HUES64 (cell line): ENCODE measurements at regions not wholly inside any gene's neighbourhood (a gene's known extent, or its start where the extent isn't known, plus 50 kb on each side); places are given as distances from the start of the nearest gene placed in this dataset.

ENCODE experiments used
- H3K27ac ChIP-seq: 2 replicates; pipeline ENCODE4 v1.7.0; 2013; ENCODE audit warnings: low read depth, low read length, inconsistent platforms
- H3K27me3 ChIP-seq: 2 replicates; pipeline ENCODE4 v1.6.1; 2013; ENCODE audit warnings: mild to moderate bottlenecking, low read length; ENCODE audit not compliant: insufficient read depth
- H3K36me3 ChIP-seq: 2 replicates; pipeline ENCODE4 v1.6.1; 2013; ENCODE audit warnings: mild to moderate bottlenecking, low read length; ENCODE audit not compliant: insufficient read depth
- H3K4me1 ChIP-seq: 2 replicates; pipeline ENCODE4 v1.6.1; 2013; ENCODE audit warnings: mild to moderate bottlenecking, low read length, moderate library complexity; ENCODE audit not compliant: insufficient read depth
- H3K4me3 ChIP-seq: 2 replicates; pipeline ENCODE4 v1.5.1; 2013; ENCODE audit warnings: mild to moderate bottlenecking, low read length, moderate library complexity
- H3K9ac ChIP-seq: 2 replicates; pipeline ENCODE4 v1.6.1; 2013; ENCODE audit warnings: mild to moderate bottlenecking, low read depth, low read length
- H3K9me3 ChIP-seq: 2 replicates; pipeline ENCODE4 v1.6.1; 2013; ENCODE audit warnings: low read depth, low read length; ENCODE audit not compliant: insufficient read depth
- WGBS: fragments of 150-250, 120-280 bp; methylation state at CpG from one replicate; pipeline ENCODE4 v1.1.7; 2013; ENCODE audit warnings: missing lambda C conversion rate; 5-methylcytosine and 5-hydroxymethylcytosine counted together

DNA sequence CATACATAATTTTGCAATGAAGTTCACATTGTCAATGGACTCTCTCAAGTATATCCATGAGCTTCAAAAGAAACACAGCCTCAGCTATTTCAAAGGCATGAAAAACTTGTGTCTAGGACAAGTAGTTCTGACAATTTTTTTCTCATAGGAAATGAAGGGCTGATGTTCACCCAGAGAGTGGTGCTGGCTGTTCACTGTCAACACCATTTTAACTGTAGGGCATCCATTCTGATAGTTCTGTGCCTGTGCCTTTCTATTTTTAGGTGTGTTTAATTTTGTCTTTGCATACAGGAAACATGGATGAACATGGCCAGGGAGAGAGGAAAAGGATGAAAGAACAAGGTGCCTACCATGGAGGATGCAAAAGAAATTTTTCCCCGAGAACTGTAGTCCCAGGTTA lies 135.3 kb upstream of the MAP9 start:
- Histone ChIP-seq H3K36me3 (no peaks in the 10 kb centered on the region), H3K27ac (no peak overlapping the region), H3K4me3 (no peak overlapping the region), H3K9ac (no peak overlapping the region), H3K9me3 (no peaks in the 10 kb centered on the region), H3K27me3 (no peaks in the 10 kb centered on the region; the same call in 1 of the 2 replicates), H3K4me1 (no peaks in the 10 kb centered on the region)
- WGBS, result 85% methylated on average over 1 of the region's 1 CpG

DNA sequence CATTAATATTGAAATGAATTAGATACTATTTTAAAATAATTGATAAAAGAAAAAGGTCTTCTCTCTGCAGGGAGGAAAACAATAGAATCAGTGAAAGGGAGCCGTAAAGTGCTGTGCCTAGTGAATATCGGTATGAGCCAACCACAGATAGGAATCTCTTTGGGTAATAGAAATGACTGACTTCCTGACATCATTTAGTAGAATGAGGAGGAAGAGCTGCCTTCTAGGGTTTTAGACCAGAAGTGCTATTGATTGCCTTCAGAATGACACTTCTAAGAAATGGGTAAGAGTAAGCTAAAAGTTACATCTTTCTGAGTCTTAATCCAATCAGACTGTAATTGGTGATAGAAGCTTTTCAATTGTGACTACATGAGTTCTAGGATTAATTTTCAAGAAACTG lies 134.0 kb upstream of the MAP9 start:
- Histone ChIP-seq H3K4me1 (peaks cover 6% of the 10 kb centered on the region), H3K36me3 (no peaks in the 10 kb centered on the region), H3K9ac (no peak overlapping the region), H3K9me3 (no peaks in the 10 kb centered on the region), H3K27ac (no peak overlapping the region), H3K27me3 (no peaks in the 10 kb centered on the region; the same call in 1 of the 2 replicates), H3K4me3 (no peak overlapping the region)
- WGBS, result 44% methylated on average over 2 of the region's 2 CpGs

DNA sequence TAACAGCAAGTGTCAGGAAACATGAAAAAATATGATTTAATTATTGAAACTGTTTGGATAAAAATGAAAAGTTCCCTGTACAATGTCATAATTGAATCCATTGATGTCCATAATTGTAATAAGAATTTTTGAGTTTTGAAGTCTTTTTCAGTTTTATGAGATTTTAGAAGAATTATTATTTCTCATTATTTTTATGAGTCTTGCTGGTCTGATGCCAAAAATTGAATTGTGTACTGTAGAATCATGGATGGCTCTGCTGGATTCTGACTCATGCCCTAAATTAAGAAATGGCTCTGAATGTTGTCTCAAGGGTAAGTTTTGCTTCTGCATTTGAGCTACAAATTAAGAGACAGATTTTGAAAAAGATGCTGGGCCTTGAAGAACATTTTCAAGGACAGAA lies 132.8 kb upstream of the MAP9 start:
- Histone ChIP-seq H3K9me3 (no peaks in the 10 kb centered on the region), H3K4me1 (peaks cover 11% of the 10 kb centered on the region), H3K9ac (no peak overlapping the region), H3K27ac (no peak overlapping the region), H3K4me3 (no peak overlapping the region), H3K27me3 (no peaks in the 10 kb centered on the region; the same call in 1 of the 2 replicates), H3K36me3 (no peaks in the 10 kb centered on the region)

DNA sequence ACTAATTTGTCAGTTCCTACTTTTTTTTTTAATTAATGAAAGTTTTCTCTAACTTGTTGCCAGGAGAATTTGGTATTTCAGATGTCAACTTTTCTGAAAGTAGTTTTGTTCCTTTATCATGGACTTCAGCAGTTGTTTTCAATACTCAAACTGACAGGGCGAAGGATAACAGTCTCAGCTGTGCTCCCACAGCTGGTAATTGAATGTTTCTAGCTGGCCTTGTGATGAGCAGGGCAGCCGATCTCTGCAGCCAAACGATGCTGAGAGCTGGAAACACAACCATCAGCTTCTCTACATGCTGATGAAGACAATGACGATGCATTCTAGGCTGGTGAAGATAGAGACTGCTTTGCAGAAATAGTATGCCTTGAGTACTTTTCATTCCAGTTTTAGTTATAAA lies 130.0 kb upstream of the MAP9 start:
- Histone ChIP-seq H3K9me3 (no peaks in the 10 kb centered on the region), H3K36me3 (no peaks in the 10 kb centered on the region), H3K4me3 (no peak overlapping the region), H3K27me3 (no peaks in the 10 kb centered on the region; the same call in 1 of the 2 replicates), H3K4me1 (peaks cover 11% of the 10 kb centered on the region), H3K9ac (no peak overlapping the region), H3K27ac (no peak overlapping the region)
- WGBS, result 87% methylated on average over 4 of the region's 4 CpGs

DNA sequence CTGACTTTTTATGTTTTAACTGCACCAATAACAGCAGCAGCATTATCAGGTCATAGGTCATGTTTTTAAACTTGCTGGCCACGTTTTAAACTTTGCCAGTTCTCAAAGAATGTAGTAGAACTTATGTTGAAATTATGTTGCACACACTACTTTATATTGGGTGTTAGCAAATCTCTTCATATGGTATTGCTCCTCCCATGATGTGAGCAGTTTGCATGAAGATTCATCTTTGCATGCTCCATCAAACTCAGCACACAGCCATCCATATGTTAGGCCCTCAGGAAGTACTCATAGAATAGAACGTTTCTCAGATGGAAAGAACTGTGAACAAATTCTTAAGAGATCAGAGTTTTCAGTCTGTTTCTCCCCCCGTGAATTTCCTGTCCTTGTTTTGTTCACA lies 128.6 kb upstream of the MAP9 start:
- Histone ChIP-seq H3K36me3 (no peaks in the 10 kb centered on the region), H3K4me1 (peaks cover 11% of the 10 kb centered on the region), H3K27me3 (no peaks in the 10 kb centered on the region; the same call in 1 of the 2 replicates), H3K27ac (no peak overlapping the region), H3K9ac (no peak overlapping the region), H3K4me3 (no peak overlapping the region), H3K9me3 (no peaks in the 10 kb centered on the region)
- 91% methylated on average over 3 of the region's 3 CpGs for WGBS

DNA sequence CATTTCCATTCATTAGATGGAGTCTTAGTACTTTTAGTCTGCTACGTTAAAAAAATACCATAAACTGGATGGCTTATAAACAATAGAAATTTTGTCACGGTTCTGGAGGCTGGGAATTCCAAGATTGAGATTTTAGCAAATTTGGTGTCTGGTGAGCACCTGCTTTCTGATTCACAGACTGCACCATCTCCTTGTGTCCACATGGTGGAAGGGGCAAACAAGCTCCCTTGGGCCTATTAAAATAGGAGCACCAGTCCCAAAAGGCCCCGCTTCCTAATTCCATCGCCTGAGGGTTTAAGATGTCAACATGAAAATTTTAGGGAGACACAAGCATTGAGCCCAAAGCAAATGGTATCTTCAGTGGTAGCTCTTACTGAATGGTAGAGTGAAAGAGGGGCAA lies 120.5 kb upstream of the MAP9 start:
- WGBS, result 97% methylated on average over 4 of the region's 4 CpGs
- Histone ChIP-seq H3K27ac (no peak overlapping the region), H3K9ac (no peak overlapping the region), H3K27me3 (no peaks in the 10 kb centered on the region), H3K36me3 (no peaks in the 10 kb centered on the region), H3K9me3 (no peaks in the 10 kb centered on the region), H3K4me3 (no peak overlapping the region), H3K4me1 (no peaks in the 10 kb centered on the region)

DNA sequence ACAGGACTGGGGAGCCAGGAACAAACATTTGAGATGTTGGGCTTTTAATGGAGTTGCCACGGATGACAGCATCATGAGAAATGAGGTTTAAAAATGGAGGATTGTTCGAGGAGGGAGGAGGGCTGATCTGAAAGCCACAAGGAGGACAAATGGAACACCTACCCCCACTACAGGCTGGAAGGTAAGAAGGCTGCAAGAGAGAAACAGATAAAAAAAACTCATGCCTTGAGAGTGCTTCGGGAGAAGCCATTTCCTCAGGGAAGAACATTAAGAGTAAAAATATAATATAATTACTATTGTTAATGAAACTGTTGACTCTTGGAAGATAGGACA lies 119.5 kb upstream of the MAP9 start:
- Histone ChIP-seq H3K9me3 (no peaks in the 10 kb centered on the region), H3K9ac (no peak overlapping the region), H3K4me3 (no peak overlapping the region), H3K4me1 (no peaks in the 10 kb centered on the region), H3K27me3 (no peaks in the 10 kb centered on the region), H3K36me3 (no peaks in the 10 kb centered on the region), H3K27ac (no peak overlapping the region)
- 68% methylated on average over 2 of the region's 3 CpGs for WGBS

DNA sequence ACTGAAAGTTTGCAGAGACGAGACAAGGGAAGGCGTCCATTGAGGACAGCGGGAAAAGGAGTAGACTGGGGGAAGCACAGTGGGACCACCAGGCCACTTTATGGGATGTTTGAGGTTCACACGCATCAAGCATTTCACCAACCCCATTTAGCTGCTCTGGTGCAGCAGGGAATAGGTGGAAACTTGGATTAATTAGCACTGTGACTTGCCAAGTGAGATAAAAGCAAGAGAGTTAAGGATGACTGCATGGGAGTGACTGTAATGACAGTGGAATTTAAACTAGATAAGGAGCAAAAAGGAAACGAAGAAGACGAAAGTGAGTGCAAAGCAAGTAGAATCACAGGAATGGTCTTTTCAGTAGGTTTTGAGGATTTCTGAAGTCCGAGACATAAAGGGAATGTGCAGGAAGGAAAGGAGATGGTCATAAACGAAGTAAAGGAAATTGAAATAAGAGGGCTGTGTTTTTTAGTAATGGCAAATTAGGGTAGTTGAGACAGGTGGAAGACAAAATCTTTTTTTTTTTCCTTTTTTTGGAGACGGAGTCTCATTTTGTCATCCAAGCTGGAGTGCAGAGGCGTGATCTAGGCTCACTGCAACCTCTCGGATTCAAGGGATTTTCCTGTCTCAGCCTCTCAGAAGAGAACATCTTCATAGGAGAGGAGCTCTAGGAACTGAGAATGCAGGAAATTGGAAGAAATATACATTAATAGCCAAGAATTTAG lies 119.0 kb upstream of the MAP9 start:
- WGBS, result 92% methylated on average over 11 of the region's 11 CpGs

DNA sequence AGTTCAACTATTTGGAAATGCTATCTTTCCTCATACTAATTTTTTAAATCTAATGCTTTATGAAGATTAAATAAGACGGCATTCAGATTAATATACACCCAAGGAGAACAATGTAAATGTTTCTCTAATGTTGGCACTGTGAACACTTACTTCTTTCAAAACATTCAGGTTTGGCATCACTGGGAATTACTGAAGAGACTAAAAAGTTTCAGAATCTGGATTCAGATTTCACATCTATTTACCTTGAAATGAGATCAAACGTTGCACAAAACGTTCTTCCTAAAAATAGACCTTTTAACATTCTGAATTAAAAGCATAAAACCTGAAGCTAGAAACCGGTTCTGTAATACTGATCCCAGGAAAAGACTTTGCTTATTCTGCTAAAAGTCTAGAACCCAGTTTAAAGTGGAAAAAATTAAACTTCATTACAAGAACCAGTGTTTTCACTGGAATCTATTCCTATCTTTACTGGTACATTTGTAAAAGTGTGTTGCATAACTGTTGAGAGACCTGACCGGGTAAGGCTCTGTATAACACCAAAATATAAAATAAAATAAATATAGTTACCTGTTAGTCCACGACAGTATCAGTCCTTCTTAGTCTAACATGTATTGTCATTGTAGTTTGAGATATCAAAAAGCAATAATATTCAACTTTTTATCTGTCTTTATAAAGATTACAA lies 117.4 kb upstream of the MAP9 start:
- H3K4me1 ChIP-seq, result no peaks in the 10 kb centered on the region

More for the DNA sequence above, 119.0 kb upstream of the MAP9 start:
- Histone ChIP-seq H3K4me3 (no peak overlapping the region), H3K27me3 (no peaks in the 10 kb centered on the region), H3K27ac (no peak overlapping the region), H3K36me3 (no peaks in the 10 kb centered on the region), H3K9me3 (no peaks in the 10 kb centered on the region), H3K9ac (no peak overlapping the region), H3K4me1 (no peaks in the 10 kb centered on the region)

DNA sequence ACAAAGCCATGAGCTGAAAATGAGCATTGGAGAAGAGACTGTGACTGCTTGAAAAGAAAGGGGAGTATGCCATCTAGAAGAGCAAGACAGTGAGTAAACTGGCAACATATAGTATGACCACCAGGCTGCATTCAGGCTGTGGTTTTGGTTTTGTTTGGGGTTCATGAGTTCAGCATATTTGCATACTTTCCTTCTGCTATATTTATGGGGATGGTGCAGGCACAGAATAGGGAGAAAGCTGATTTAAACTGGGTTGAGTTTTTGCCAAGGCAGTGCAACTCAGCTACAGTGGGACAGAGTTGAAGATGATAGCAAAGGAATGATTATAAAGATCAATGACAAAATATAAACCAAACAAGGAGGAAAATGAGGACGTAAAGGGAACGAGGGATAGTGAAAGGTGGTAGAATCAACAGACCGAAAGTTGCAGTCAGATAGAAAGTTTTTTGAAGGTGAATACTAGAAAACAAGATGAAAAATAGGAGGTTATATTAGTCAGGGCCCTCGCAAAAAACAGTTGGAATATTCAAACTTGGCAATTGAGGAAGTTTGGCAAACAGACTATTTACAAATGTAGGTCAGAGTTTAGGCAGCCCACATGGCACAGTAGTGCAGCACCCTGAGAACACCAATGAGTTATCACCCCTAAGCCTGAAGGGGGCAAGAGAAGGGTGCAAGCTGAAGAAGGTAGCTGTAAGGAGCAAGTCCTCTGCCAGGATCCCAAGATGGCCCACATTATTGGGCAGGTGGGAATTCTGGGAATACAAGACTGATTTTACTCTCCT lies 114.8 kb upstream of the MAP9 start:
- H3K27ac ChIP-seq, result no peak overlapping the region
- 94% methylated on average over 4 of the region's 4 CpGs for WGBS
- no peaks in the 10 kb centered on the region for H3K27me3 ChIP-seq
- no peaks in the 10 kb centered on the region for H3K9me3 ChIP-seq
- no peak overlapping the region for H3K4me3 ChIP-seq
- no peak overlapping the region for H3K9ac ChIP-seq
- H3K4me1 ChIP-seq, result no peaks in the 10 kb centered on the region
- H3K36me3 ChIP-seq, result no peaks in the 10 kb centered on the region

More for the DNA sequence above, 117.4 kb upstream of the MAP9 start:
- H3K9ac ChIP-seq, result no peak overlapping the region
- no peak overlapping the region for H3K27ac ChIP-seq
- WGBS, result 92% methylated on average over 3 of the region's 6 CpGs
- H3K27me3 ChIP-seq, result no peaks in the 10 kb centered on the region
- no peak overlapping the region for H3K4me3 ChIP-seq
- no peaks in the 10 kb centered on the region for H3K36me3 ChIP-seq
- no peaks in the 10 kb centered on the region for H3K9me3 ChIP-seq

DNA sequence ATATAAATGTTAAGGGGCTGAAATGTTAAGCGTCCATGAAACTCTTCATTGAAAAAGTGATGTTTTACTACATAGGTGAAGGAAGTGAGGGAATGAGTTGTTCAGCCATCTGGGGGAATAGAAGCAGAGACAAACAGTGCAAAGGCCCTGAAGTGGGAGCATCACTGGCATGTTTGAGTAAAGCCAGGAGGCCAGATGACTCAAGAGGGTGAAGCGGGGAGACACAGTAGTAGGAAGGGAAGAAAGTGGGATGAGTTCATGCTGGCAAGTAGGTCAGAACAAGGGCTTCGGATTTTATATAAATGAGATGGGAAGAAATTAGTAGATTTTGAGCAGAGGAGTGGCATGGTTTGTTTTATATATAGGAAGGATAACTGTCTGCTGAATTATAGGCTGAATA lies 112.5 kb upstream of the MAP9 start:
- WGBS, result 92% methylated on average over 3 of the region's 3 CpGs
- H3K27ac ChIP-seq, result no peak overlapping the region
- no peaks in the 10 kb centered on the region for H3K36me3 ChIP-seq
- H3K9me3 ChIP-seq, result no peaks in the 10 kb centered on the region
- H3K9ac ChIP-seq, result no peak overlapping the region
- H3K4me1 ChIP-seq, result no peaks in the 10 kb centered on the region
- no peak overlapping the region for H3K4me3 ChIP-seq
- H3K27me3 ChIP-seq, result no peaks in the 10 kb centered on the region
